HepG2 (cell line): ENCODE measurements at regions not wholly inside any gene's neighbourhood (a gene's known extent, or its start where the extent isn't known, plus 50 kb on each side); places are given as distances from the start of the nearest gene placed in this dataset.

ENCODE experiments used
- ATAC-seq: fragments of 200-7000 bp; cut with Tn5 transposase; 3 replicates; pipeline ENCODE4 v1.9.1; 2020; ENCODE audit warnings: mild to moderate bottlenecking, moderate library complexity
- BruUV-seq: library from RNA; stranded (reverse); fragments of 400-500 nt; replicated peaks from 2 replicates; lab custom pipeline; 2021; lab: Mats Ljungman, UMichigan
- CTCF ChIA-PET: fragments of 300-600 bp; formaldehyde crosslinking; extraction: SDS; loops from one replicate; lab custom pipeline; 2021; ENCODE audit warnings: low total read pairs, inconsistent platforms, low intra/inter-chr PET ratio; lab: Yijun Ruan, JAX
- POLR2A ChIA-PET: fragments of 350-600 bp; sonication (Branson Sonifier 250); formaldehyde crosslinking; loops from one replicate; lab custom pipeline; 2020; ENCODE audit warnings: antibody characterized with exemption, inconsistent platforms; lab: Yijun Ruan, JAX
- DNase-seq: peaks from one replicate; pipeline ENCODE4 v3.0.0-alpha.2; 2015; ENCODE audit warnings: low spot score
- FAIRE-seq: peaks from 3 replicates; lab custom pipeline; 2011; peaks lifted over from hg19 to GRCh38; lab: Jason Lieb, UNC
- H2AFZ ChIP-seq: one replicate; pipeline ENCODE4 v1.6.1; 2011; ENCODE audit warnings: low read length, inconsistent platforms
- H3K27ac ChIP-seq: fragments of 300-600 bp; 3 replicates; pipeline ENCODE4 v1.8.0; 2011; ENCODE audit warnings: mixed run types, mild to moderate bottlenecking, mixed read lengths, low read length, inconsistent platforms; ENCODE audit not compliant: insufficient read depth; ENCODE audit errors: extremely low read length
- H3K27me3 ChIP-seq, 2 experiments: fragments of 200-600 bp in 1 of 2; 2 replicates in 1 of 2; 3 replicates in 1 of 2; pipeline versions ENCODE4 v1.6.0 to v1.8.0; 2011; ENCODE audit warnings: low read length in 2 of 2, mild to moderate bottlenecking in 2 of 2, moderate library complexity in 2 of 2, inconsistent platforms in 1 of 2; ENCODE audit not compliant: insufficient read depth in 2 of 2, control insufficient read depth in 1 of 2
- H3K36me3 ChIP-seq, 2 experiments: fragments of 200-600 bp in 1 of 2; replicated peaks in 1 of 2; 2 replicates in 1 of 2; 3 replicates in 1 of 2; pipeline versions ENCODE4 v1.5.1 to v1.8.0; 2011; ENCODE audit warnings: low read length in 2 of 2, inconsistent platforms in 1 of 2; ENCODE audit not compliant: insufficient read depth in 2 of 2, control insufficient read depth in 1 of 2
- H3K4me1 ChIP-seq: 2 replicates; pipeline ENCODE4 v1.5.1; 2012; ENCODE audit warnings: low read length, inconsistent platforms; ENCODE audit not compliant: insufficient read depth
- H3K4me2 ChIP-seq: 2 replicates; pipeline ENCODE4 v1.6.0; 2011; ENCODE audit warnings: low read depth, low read length, inconsistent platforms
- H3K4me3 ChIP-seq, 3 experiments: fragments of 200-600 bp in 1 of 3; sonication (generic), shearing (Covaris generic) in 1 of 3; replicated peaks in 1 of 3; 2 replicates each; pipeline ENCODE4 v1.5.1; 2011 to 2016; ENCODE audit warnings: low read length in 3 of 3, inconsistent platforms in 2 of 3, low read depth in 2 of 3, mild to moderate bottlenecking in 2 of 3, control low read depth in 1 of 3, mixed read lengths in 1 of 3; ENCODE audit not compliant: insufficient read depth in 1 of 3
- H3K79me2 ChIP-seq: one replicate; pipeline ENCODE4 v1.6.1; 2011; ENCODE audit warnings: low read length, inconsistent platforms; ENCODE audit not compliant: insufficient read depth
- H3K9ac ChIP-seq: 2 replicates; pipeline ENCODE4 v1.6.0; 2011; ENCODE audit warnings: mild to moderate bottlenecking, low read depth, low read length, inconsistent platforms; ENCODE audit not compliant: insufficient read depth
- H3K9me3 ChIP-seq: 2 replicates; pipeline ENCODE4 v1.5.1; 2012; ENCODE audit warnings: mild to moderate bottlenecking, low read length
- H4K20me1 ChIP-seq: 2 replicates; pipeline ENCODE4 v1.6.0; 2011; ENCODE audit warnings: inconsistent platforms, mild to moderate bottlenecking, low read length, moderate library complexity; ENCODE audit not compliant: insufficient read depth
- AHR ChIP-seq: IDR thresholded peaks from 2 replicates; pipeline ENCODE4 v1.6.1; 2018; ENCODE audit warnings: missing genetic modification reagents, missing compliant biosample characterization
- CENPX ChIP-seq: sonication (generic); formaldehyde crosslinking; IDR thresholded peaks from 2 replicates; pipeline ENCODE4 v1.9.0; 2021; ENCODE audit warnings: mild to moderate bottlenecking, missing genetic modification reagents, moderate library complexity
- EED ChIP-seq: sonication (generic); formaldehyde crosslinking; IDR thresholded peaks from 2 replicates; pipeline ENCODE4 v1.5.0; 2020; ENCODE audit warnings: mild to moderate bottlenecking, missing genetic modification reagents
- GABPA ChIP-seq, 2 experiments: IDR thresholded peaks; 2 replicates each; pipeline ENCODE4 v1.6.1; 2011 to 2016; ENCODE audit warnings: low read depth in 2 of 2, low read length in 1 of 2, missing biosample characterization in 1 of 2, missing genetic modification characterization in 1 of 2
- HMG20A ChIP-seq: IDR thresholded peaks from 2 replicates; pipeline ENCODE4 v1.6.1; 2016; ENCODE audit warnings: borderline replicate concordance
- ISL2 ChIP-seq: sonication (generic); formaldehyde crosslinking; IDR thresholded peaks from 2 replicates; pipeline ENCODE4 v1.5.0; 2020; ENCODE audit warnings: missing genetic modification reagents
- KAT8 ChIP-seq: IDR thresholded peaks from 2 replicates; pipeline ENCODE4 v1.6.1; 2016; ENCODE audit warnings: missing genetic modification reagents, missing compliant biosample characterization
- MAFF ChIP-seq: IDR thresholded peaks from 2 replicates; pipeline ENCODE4 v1.6.1; 2011; ENCODE audit warnings: low read depth, low read length, improper control_type of control experiment
- MXD3 ChIP-seq: IDR thresholded peaks from 2 replicates; pipeline ENCODE4 v1.6.1; 2016; ENCODE audit warnings: mild to moderate bottlenecking, missing biosample characterization, missing genetic modification reagents
- RARA ChIP-seq: IDR thresholded peaks from 2 replicates; pipeline ENCODE4 v1.6.1; 2016; ENCODE audit warnings: missing genetic modification reagents, missing compliant biosample characterization
- SOX5 ChIP-seq: IDR thresholded peaks from 2 replicates; pipeline ENCODE4 v1.6.1; 2016; ENCODE audit warnings: borderline replicate concordance
- TBX3 ChIP-seq: fragments of 450-650 bp; IDR thresholded peaks from 2 replicates; pipeline ENCODE4 v1.6.1; 2017; ENCODE audit warnings: antibody characterized with exemption, mild to moderate bottlenecking, inconsistent platforms, borderline replicate concordance
- ZFY ChIP-seq: sonication (generic); formaldehyde crosslinking; IDR thresholded peaks from 2 replicates; pipeline ENCODE4 v1.4.0; 2020; ENCODE audit warnings: missing genetic modification reagents
- ZFYVE20 ChIP-seq: sonication (generic); formaldehyde crosslinking; IDR thresholded peaks from 2 replicates; pipeline ENCODE4 v1.8.0; 2023; ENCODE audit warnings: low read depth, mild to moderate bottlenecking, moderate library complexity, missing genetic modification reagents, borderline replicate concordance
- ZKSCAN5 ChIP-seq: sonication (generic); formaldehyde crosslinking; IDR thresholded peaks from 2 replicates; pipeline ENCODE4 v1.5.1; 2020; ENCODE audit warnings: mild to moderate bottlenecking, missing genetic modification reagents
- ZNF230 ChIP-seq: sonication (generic); formaldehyde crosslinking; IDR thresholded peaks from 2 replicates; pipeline ENCODE4 v1.4.0; 2020; ENCODE audit warnings: mild to moderate bottlenecking, missing genetic modification reagents
- ZNF34 ChIP-seq: sonication (generic); formaldehyde crosslinking; IDR thresholded peaks from 2 replicates; pipeline ENCODE4 v1.4.0; 2020; ENCODE audit warnings: mild to moderate bottlenecking, missing genetic modification reagents, borderline replicate concordance
- ZNF354B ChIP-seq: sonication (generic); formaldehyde crosslinking; IDR thresholded peaks from 2 replicates; pipeline ENCODE4 v1.8.0; 2022; ENCODE audit warnings: mild to moderate bottlenecking, missing genetic modification reagents
- ZNF562 ChIP-seq: sonication (generic); formaldehyde crosslinking; IDR thresholded peaks from 2 replicates; pipeline ENCODE4 v1.8.0; 2022; ENCODE audit warnings: missing genetic modification reagents, borderline replicate concordance
- ZNF577 ChIP-seq: sonication (generic); formaldehyde crosslinking; IDR thresholded peaks from 2 replicates; pipeline ENCODE4 v1.4.0; 2020; ENCODE audit warnings: mild to moderate bottlenecking, low read depth, missing genetic modification reagents, borderline replicate concordance
- ZNF713 ChIP-seq: sonication (generic); formaldehyde crosslinking; IDR thresholded peaks from 2 replicates; pipeline ENCODE4 v1.4.0; 2020; ENCODE audit warnings: mild to moderate bottlenecking, missing genetic modification reagents
- WGBS: methylation state at CpG from one replicate; pipeline ENCODE4 v1.1.6; 2017; ENCODE audit warnings: low lambda C conversion rate; 5-methylcytosine and 5-hydroxymethylcytosine counted together
- in situ Hi-C: cut with HindIII; loops from 2 replicates; pipeline ENCODE4 v1.10.0; 2017; ENCODE audit warnings: low pct_unique_long_range_greater_than_20kb; ENCODE audit not compliant: extremely low pct_ligation_motif_present
- intact Hi-C: fragments of 100-400 bp; cut with micrococcal nuclease; formaldehyde crosslinking; loops from one replicate; pipeline ENCODE4 v1.10.0; 2022; ENCODE audit not compliant: unreplicated experiment
- TF ChIP-seq, protein P1 (sequence below): sonication (generic); formaldehyde crosslinking; IDR thresholded peaks from 2 replicates; pipeline ENCODE4 v1.4.0; 2020; ENCODE audit warnings: mild to moderate bottlenecking, missing genetic modification reagents
- TF ChIP-seq, protein P2 (sequence below): sonication (generic); formaldehyde crosslinking; IDR thresholded peaks from 2 replicates; pipeline ENCODE4 v1.5.0; 2020; ENCODE audit warnings: missing genetic modification reagents

DNA sequence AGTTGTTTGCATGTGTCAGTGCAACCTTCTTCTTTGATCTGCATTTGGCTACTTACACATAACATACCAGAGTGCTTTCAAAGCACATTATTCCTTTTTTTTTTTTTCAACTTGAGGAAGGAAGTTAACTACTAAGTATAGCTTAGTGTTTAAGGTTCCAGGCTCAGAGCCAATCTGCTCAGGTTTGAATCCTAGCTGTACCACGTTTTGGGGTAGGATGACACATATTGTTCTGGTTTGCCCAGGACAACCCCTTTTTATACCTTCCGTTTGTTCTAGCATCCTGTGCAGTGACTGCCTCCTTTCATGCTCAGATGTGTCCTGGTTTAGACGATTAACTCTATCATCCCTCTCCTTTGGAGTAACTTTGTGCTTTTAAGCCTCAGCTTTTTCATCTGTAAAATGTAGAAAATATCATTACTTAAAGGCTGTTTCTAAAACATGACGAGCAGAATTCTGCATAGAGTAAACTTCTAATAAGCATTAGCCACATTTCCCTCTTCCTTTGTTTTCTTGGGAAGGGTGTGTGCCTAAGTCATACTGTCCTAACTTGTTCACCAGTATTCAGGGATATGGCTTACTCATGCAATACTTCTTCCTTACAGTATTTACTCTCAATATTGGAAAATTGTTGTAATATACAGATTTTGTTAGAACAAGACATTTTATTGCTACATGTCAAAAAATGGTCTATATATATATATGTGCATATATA lies 281.3 kb downstream of the C4orf33 start (continued):
- TF ChIP-seq ZKSCAN5 (CRISPR knock-in tag) = no peak
- no peak for TF ChIP-seq KAT8
- no peak for TF ChIP-seq SOX5
- no peak for TF ChIP-seq ZFY (CRISPR knock-in tag)
- TF ChIP-seq TBX3 = no peak
- no peak for TF ChIP-seq ZNF713 (CRISPR knock-in tag)
- TF ChIP-seq, all 625 proteins: peak for 0

DNA sequence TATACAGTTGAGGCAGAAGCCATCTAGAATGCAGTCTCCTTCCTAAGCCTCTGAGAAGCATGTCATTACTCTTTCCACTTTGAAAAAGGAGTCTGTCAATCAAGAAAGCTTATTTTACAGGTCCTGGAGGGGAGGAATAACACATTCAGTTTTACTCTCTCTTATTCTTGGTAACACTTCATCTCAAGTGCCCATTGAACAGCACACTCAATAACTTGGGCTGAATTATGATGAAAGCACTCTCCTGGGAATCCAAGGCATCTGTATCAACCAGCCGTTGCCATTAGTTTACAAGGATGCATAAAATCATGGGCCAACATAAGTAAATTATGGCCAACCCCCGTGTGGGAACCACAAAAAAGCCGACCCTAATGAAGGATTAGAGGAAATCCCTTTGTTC lies 282.4 kb downstream of the C4orf33 start:
- H3K36me3 ChIP-seq = no peaks in the 10 kb centered on the region
- ATAC-seq (no peak), DNase-seq (no peak), FAIRE-seq (no peak)
- ChIA-PET CTCF (no interaction called here), POLR2A (no interaction called here)
- no peaks in the 10 kb centered on the region for H3K4me1 ChIP-seq
- WGBS = 0% methylated on average over 3 of the region's 3 CpGs
- H3K9ac ChIP-seq = no peak overlapping the region
- no peaks in the 10 kb centered on the region; a peak in 1 of 5 replicates for H3K27me3 ChIP-seq
- H3K79me2 ChIP-seq = no peaks in the 10 kb centered on the region
- H4K20me1 ChIP-seq = no peaks in the 10 kb centered on the region
- H3K27ac ChIP-seq = no peak overlapping the region
- no TSS peak for BruUV-seq
- no peaks in the 10 kb centered on the region for H3K9me3 ChIP-seq
- no peak overlapping the region for H2AFZ ChIP-seq
- no peak overlapping the region for H3K4me3 ChIP-seq
- intact Hi-C loops (no loop called here), in situ Hi-C loops (no loop called here)
- H3K4me2 ChIP-seq = no peak overlapping the region
- TF ChIP-seq ZNF230 (CRISPR knock-in tag) (no peak), ZNF577 (CRISPR knock-in tag) (no peak), AHR (CRISPR knock-in tag) (no peak), CENPX (CRISPR knock-in tag) (no peak), HMG20A (CRISPR knock-in tag) (no peak), ZNF34 (CRISPR knock-in tag) (no peak), MAFF (no peak), RARA (CRISPR knock-in tag) (no peak), ISL2 (CRISPR knock-in tag) (no peak), ZFYVE20 (CRISPR knock-in tag) (no peak), ZNF562 (no peak), MXD3 (no peak), EED (CRISPR knock-in tag) (no peak), ZNF354B (CRISPR knock-in tag) (no peak), GABPA (IDR thresholded peaks at IDR 0.05; ENCODE audit: low read depth, low read length) (no peak), GABPA (CRISPR knock-in tag; IDR thresholded peaks at IDR 0.05; ENCODE audit: low read depth) (no peak)
- TF ChIP-seq, protein P1, sequence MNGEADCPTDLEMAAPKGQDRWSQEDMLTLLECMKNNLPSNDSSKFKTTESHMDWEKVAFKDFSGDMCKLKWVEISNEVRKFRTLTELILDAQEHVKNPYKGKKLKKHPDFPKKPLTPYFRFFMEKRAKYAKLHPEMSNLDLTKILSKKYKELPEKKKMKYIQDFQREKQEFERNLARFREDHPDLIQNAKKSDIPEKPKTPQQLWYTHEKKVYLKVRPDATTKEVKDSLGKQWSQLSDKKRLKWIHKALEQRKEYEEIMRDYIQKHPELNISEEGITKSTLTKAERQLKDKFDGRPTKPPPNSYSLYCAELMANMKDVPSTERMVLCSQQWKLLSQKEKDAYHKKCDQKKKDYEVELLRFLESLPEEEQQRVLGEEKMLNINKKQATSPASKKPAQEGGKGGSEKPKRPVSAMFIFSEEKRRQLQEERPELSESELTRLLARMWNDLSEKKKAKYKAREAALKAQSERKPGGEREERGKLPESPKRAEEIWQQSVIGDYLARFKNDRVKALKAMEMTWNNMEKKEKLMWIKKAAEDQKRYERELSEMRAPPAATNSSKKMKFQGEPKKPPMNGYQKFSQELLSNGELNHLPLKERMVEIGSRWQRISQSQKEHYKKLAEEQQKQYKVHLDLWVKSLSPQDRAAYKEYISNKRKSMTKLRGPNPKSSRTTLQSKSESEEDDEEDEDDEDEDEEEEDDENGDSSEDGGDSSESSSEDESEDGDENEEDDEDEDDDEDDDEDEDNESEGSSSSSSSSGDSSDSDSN (CRISPR knock-in tag) = no peak
- TF ChIP-seq, protein P2, sequence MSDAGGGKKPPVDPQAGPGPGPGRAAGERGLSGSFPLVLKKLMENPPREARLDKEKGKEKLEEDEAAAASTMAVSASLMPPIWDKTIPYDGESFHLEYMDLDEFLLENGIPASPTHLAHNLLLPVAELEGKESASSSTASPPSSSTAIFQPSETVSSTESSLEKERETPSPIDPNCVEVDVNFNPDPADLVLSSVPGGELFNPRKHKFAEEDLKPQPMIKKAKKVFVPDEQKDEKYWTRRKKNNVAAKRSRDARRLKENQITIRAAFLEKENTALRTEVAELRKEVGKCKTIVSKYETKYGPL (CRISPR knock-in tag) = no peak
